Esophagus (tissue), 2 donors: ENCODE measurements at regions not wholly inside any gene's neighbourhood (a gene's known extent, or its start where the extent isn't known, plus 50 kb on each side); places are given as distances from the start of the nearest gene placed in this dataset.

Source experiments
- H3K27ac ChIP-seq, 2 donors: one replicate each; pipeline ENCODE4 v1.5.1; 2013; ENCODE audit warnings: low read depth in 2 of 2, mild to moderate bottlenecking in 2 of 2, inconsistent platforms in 1 of 2, low read length in 1 of 2, moderate library complexity in 1 of 2
- H3K27me3 ChIP-seq, 2 donors: one replicate each; pipeline ENCODE4 v1.6.1; 2013; ENCODE audit warnings: low read length in 2 of 2, control low read depth in 1 of 2, mild to moderate bottlenecking in 1 of 2; ENCODE audit not compliant: insufficient read depth in 2 of 2, control insufficient read depth in 1 of 2
- H3K36me3 ChIP-seq, 2 donors: one replicate each; pipeline ENCODE4 v1.6.1; 2013; ENCODE audit warnings: low read length in 1 of 2; ENCODE audit not compliant: control insufficient read depth in 2 of 2, insufficient read depth in 2 of 2
- H3K4me1 ChIP-seq, 2 donors: one replicate each; pipeline ENCODE4 v1.6.1; 2013; ENCODE audit warnings: low read length in 1 of 2; ENCODE audit not compliant: control insufficient read depth in 2 of 2, insufficient read depth in 2 of 2
- H3K4me3 ChIP-seq, 2 donors: one replicate each; pipeline ENCODE4 v1.5.1; 2013; ENCODE audit warnings: low read length in 2 of 2, mild to moderate bottlenecking in 2 of 2, low read depth in 1 of 2, moderate library complexity in 1 of 2
- H3K9me3 ChIP-seq, 2 donors: one replicate each; pipeline ENCODE4 v1.6.1; 2013; ENCODE audit warnings: mild to moderate bottlenecking in 2 of 2, low read depth in 1 of 2, low read length in 1 of 2, moderate library complexity in 1 of 2; ENCODE audit not compliant: control insufficient read depth in 2 of 2, insufficient read depth in 1 of 2
- WGBS, 2 donors: extraction: QIAGEN DNeasy Blood & Tissue Kit; methylation state at CpG; one replicate each; pipeline ENCODE4 v1.1.7; 2013; 5-methylcytosine and 5-hydroxymethylcytosine counted together
- donor health status: healthy with polysubstance abuse.
- donor health status: Bipolar disorder and iron deficiency.

- no peaks in the 10 kb centered on the region for H3K9me3 ChIP-seq
- H3K27me3 ChIP-seq: no peaks in the 10 kb centered on the region
- no peak overlapping the region for H3K4me3 ChIP-seq
- no peaks in the 10 kb centered on the region for H3K4me1 ChIP-seq
- 83 to 92% methylated on average over 1 of the region's 1 CpG for WGBS, 2 donors
- no peak overlapping the region for H3K27ac ChIP-seq
- no peaks in the 10 kb centered on the region for H3K36me3 ChIP-seq
Measured at GRCh38 chr2:12605366-12605765, 111.4 kb upstream of the TRIB2 start.

- Histone ChIP-seq H3K27ac (no peak overlapping the region), H3K27me3 (no peaks in the 10 kb centered on the region), H3K36me3 (no peaks in the 10 kb centered on the region), H3K4me1 (no peaks in the 10 kb centered on the region), H3K9me3 (no peaks in the 10 kb centered on the region), H3K4me3 (no peak overlapping the region)
- WGBS, 2 donors: 85 to 93% methylated on average over 2 of the region's 2 CpGs
Measured at GRCh38 chr2:12605936-12606335, 110.8 kb upstream of the TRIB2 start.

GRCh38 chr2:12606472-12607000 is 110.2 kb upstream of the TRIB2 start:
- Histone ChIP-seq H3K4me3 (no peak overlapping the region), H3K36me3 (no peaks in the 10 kb centered on the region), H3K27me3 (no peaks in the 10 kb centered on the region), H3K4me1 (no peaks in the 10 kb centered on the region), H3K27ac (no peak overlapping the region), H3K9me3 (no peaks in the 10 kb centered on the region)
- 51 to 56% methylated on average over 5 of the region's 5 CpGs for WGBS, 2 donors

- no peaks in the 10 kb centered on the region for H3K36me3 ChIP-seq
- H3K4me1 ChIP-seq: no peaks in the 10 kb centered on the region
- H3K4me3 ChIP-seq: no peak overlapping the region
- H3K27me3 ChIP-seq: no peaks in the 10 kb centered on the region
- no peaks in the 10 kb centered on the region for H3K9me3 ChIP-seq
- WGBS, 2 donors: 89 to 96% methylated on average over 3 of the region's 3 CpGs
- no peak overlapping the region for H3K27ac ChIP-seq
Measured at GRCh38 chr2:12607971-12608370, 108.8 kb upstream of the TRIB2 start.

GRCh38 chr2:12610314-12610713 is 106.4 kb upstream of the TRIB2 start:
- H3K36me3 ChIP-seq: no peaks in the 10 kb centered on the region
- no peak overlapping the region for H3K27ac ChIP-seq
- peaks cover 0 to 2% of the 10 kb centered on the region in 2 donors for H3K4me1 ChIP-seq
- H3K27me3 ChIP-seq: no peaks in the 10 kb centered on the region
- H3K4me3 ChIP-seq: no peak overlapping the region
- H3K9me3 ChIP-seq: no peaks in the 10 kb centered on the region

GRCh38 chr2:12612168-12612567 is 104.6 kb upstream of the TRIB2 start:
- Histone ChIP-seq H3K4me3 (no peak overlapping the region), H3K36me3 (no peaks in the 10 kb centered on the region), H3K4me1 (peaks cover 0 to 2% of the 10 kb centered on the region in 2 donors), H3K9me3 (no peaks in the 10 kb centered on the region), H3K27me3 (no peaks in the 10 kb centered on the region), H3K27ac (no peak overlapping the region)
- 79% methylated on average over 2 of the region's 2 CpGs for WGBS, 2 donors

GRCh38 chr2:12612671-12613070 is 104.1 kb upstream of the TRIB2 start:
- WGBS, 2 donors: 62 to 65% methylated on average over 2 of the region's 2 CpGs
- H3K27ac ChIP-seq: no peak overlapping the region

GRCh38 chr2:12613137-12613835 is 103.5 kb upstream of the TRIB2 start:
- Histone ChIP-seq H3K27ac (no peak overlapping the region), H3K36me3 (no peaks in the 10 kb centered on the region), H3K9me3 (no peaks in the 10 kb centered on the region), H3K4me1 (peaks cover 0 to 2% of the 10 kb centered on the region in 2 donors), H3K4me3 (no peak overlapping the region), H3K27me3 (no peaks in the 10 kb centered on the region)
- WGBS, 2 donors: 58 to 65% methylated on average over 7 of the region's 7 CpGs

More at GRCh38 chr2:12612671-12613070, 104.1 kb upstream of the TRIB2 start:
- Histone ChIP-seq H3K36me3 (no peaks in the 10 kb centered on the region), H3K4me1 (peaks cover 0 to 2% of the 10 kb centered on the region in 2 donors), H3K4me3 (no peak overlapping the region), H3K27me3 (no peaks in the 10 kb centered on the region), H3K9me3 (no peaks in the 10 kb centered on the region)

GRCh38 chr2:12615509-12615908 is 101.2 kb upstream of the TRIB2 start:
- peaks cover 0 to 8% of the 10 kb centered on the region in 2 donors for H3K4me1 ChIP-seq
- H3K27me3 ChIP-seq: no peaks in the 10 kb centered on the region
- 93 to 95% methylated on average over 2 of the region's 2 CpGs for WGBS, 2 donors
- no peak overlapping the region for H3K4me3 ChIP-seq
- H3K27ac ChIP-seq: no peak overlapping the region
- H3K9me3 ChIP-seq: no peaks in the 10 kb centered on the region
- no peaks in the 10 kb centered on the region for H3K36me3 ChIP-seq
